ENCODE measurements at regions not wholly inside any gene's neighbourhood (a gene's known extent, or its start where the extent isn't known, plus 50 kb on each side); places are given as distances from the start of the nearest gene placed in this dataset.

DNA sequence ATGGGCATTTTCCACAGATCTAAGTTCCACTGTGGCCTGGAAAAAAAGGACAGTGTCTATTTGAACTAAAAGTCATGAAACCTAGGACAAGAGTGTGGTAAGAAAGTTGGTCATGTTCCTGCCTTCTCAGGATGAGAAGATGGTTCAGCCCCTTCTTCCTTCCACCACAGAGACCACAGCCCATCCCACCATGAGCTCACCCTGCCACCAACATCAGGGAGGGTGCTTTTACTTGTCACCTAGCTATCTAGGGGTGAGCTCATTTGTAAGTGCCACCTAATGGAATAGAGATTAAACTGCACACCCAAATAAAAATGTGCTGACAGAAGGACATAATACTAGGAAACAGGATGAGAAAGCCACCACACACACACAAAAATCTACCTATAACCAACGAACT, 235.9 kb downstream of the SPIN4 start:
- no peak for ATAC-seq (ENCODE audit: low FRiP score in 2 of 2)
- Histone ChIP-seq H3K4me3 (no peak overlapping the region), H3K27ac (no peak overlapping the region), H3K36me3 (no peaks in the 10 kb centered on the region), H3K27me3 (no peaks in the 10 kb centered on the region), H3K4me1 (no peaks in the 10 kb centered on the region), H3K9me3 (no peaks in the 10 kb centered on the region)
- 19 to 25% methylated on average over 1 of the region's 1 CpG for WGBS, 2 donors
- TF ChIP-seq POLR2A (IDR thresholded peaks at IDR 0.05), result no peak
- TF ChIP-seq POLR2AphosphoS5 (IDR thresholded peaks at IDR 0.05), result no peak
- DNase-seq, result no peak

DNA sequence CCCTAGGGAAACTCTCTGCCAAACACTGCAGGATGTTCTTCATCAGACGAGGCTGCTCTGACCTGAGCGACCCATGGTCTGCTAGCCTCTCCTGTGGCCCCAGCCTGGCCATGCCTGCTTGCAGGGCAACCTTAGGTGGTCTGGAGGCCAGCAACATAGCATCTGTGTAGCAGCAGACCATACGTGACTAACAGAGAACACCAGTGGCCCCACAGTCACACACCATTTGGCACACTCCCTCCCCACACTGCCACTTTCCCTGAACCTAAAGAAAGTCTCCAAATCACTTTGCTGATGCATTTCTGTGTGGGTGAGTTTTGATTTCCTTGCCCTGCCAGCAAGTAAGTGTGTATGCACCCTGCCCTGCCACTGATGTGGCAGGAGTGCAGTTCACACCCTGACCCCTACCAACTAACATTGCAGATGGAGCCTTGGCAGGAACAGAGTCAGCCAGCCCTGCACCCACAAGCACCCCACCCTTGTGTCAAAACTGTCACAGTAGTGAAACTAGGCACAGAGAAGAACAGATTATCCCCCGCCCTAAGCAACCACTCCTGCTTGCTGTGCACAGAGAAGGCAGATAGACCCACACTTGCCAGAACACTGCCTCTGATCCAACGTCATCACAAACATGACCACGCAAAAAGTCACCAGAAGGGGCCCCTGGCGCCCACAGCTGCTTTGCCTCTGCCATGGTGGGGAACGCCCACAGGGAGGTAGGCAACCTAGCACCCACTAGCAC, 249.1 kb downstream of the SPIN4 start:
- no peaks in the 10 kb centered on the region for H3K27me3 ChIP-seq
- H3K27ac ChIP-seq, result no peak overlapping the region
- peaks cover 0 to 11% (median 0%) of the 10 kb centered on the region in 4 donors for H3K9me3 ChIP-seq
- H3K36me3 ChIP-seq, result no peaks in the 10 kb centered on the region
- TF ChIP-seq POLR2AphosphoS5 (IDR thresholded peaks at IDR 0.05) (no peak), EP300 (IDR thresholded peaks at IDR 0.05) (no peak), POLR2A (IDR thresholded peaks at IDR 0.05) (no peak)
- TF ChIP-seq, protein P1, sequence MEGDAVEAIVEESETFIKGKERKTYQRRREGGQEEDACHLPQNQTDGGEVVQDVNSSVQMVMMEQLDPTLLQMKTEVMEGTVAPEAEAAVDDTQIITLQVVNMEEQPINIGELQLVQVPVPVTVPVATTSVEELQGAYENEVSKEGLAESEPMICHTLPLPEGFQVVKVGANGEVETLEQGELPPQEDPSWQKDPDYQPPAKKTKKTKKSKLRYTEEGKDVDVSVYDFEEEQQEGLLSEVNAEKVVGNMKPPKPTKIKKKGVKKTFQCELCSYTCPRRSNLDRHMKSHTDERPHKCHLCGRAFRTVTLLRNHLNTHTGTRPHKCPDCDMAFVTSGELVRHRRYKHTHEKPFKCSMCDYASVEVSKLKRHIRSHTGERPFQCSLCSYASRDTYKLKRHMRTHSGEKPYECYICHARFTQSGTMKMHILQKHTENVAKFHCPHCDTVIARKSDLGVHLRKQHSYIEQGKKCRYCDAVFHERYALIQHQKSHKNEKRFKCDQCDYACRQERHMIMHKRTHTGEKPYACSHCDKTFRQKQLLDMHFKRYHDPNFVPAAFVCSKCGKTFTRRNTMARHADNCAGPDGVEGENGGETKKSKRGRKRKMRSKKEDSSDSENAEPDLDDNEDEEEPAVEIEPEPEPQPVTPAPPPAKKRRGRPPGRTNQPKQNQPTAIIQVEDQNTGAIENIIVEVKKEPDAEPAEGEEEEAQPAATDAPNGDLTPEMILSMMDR (IDR thresholded peaks at IDR 0.05), result no peak
- H3K4me1 ChIP-seq, result no peaks in the 10 kb centered on the region
- DNase-seq (no peak), ATAC-seq (ENCODE audit: low FRiP score in 2 of 2) (no peak)
- WGBS, 2 donors, result 67% methylated on average over 8 of the region's 8 CpGs; no CpG with 5 or more reads in 1 of the 2 donors
- no peak overlapping the region for H3K4me3 ChIP-seq

DNA sequence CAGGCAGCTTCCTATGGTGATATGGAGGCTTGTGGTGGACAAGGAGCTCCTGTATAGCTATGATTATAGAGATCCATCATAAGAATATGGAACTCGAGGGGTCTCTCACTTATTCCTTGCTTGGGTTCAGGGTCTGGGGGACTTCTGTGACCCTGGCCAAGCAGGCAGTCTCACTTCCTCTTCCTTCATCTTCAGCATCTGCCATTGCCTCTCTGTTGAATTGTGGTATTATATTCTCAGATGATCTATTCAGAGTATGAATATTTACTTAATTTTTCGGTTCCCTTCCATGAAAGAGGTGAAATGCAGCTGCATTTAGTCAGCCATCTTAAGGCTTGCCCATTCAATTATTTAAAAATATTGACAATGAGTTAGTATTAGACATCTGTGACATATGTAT, 292.9 kb downstream of the SPIN4 start:
- DNase-seq (no peak), ATAC-seq (ENCODE audit: low FRiP score in 2 of 2) (no peak)
- 19 to 28% methylated on average over 2 of the region's 2 CpGs for WGBS, 2 donors
- Histone ChIP-seq H3K4me1 (no peaks in the 10 kb centered on the region), H3K9me3 (peaks cover 0 to 3% (median 0%) of the 10 kb centered on the region in 4 donors), H3K36me3 (no peaks in the 10 kb centered on the region), H3K4me3 (no peak overlapping the region), H3K27ac (no peak overlapping the region), H3K27me3 (no peaks in the 10 kb centered on the region)
- TF ChIP-seq, protein P1 (IDR thresholded peaks at IDR 0.05), result no peak
- TF ChIP-seq POLR2AphosphoS5 (IDR thresholded peaks at IDR 0.05), result no peak
- TF ChIP-seq POLR2A (IDR thresholded peaks at IDR 0.05), result no peak
- TF ChIP-seq EP300 (IDR thresholded peaks at IDR 0.05), result no peak

DNA sequence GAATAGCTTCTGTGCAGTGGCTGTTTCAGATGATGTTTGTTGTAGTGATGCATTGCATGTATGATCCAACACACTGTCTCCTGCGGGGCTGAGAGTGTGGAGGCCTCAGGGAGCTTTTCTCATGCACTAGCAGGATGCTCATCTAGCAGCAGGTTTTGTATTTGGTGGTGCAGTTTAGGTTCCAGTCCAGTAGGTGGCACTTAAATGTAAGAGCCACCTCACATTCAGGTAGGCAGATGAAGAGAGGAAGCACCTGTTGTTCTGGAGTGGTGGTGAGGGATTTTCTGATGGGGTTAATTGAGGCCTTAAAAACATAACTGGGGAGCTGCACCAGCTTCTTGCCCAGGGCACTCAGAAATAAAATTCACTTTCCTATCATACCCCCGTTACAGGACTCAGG, 300.9 kb downstream of the SPIN4 start:
- no peak for DNase-seq

DNA sequence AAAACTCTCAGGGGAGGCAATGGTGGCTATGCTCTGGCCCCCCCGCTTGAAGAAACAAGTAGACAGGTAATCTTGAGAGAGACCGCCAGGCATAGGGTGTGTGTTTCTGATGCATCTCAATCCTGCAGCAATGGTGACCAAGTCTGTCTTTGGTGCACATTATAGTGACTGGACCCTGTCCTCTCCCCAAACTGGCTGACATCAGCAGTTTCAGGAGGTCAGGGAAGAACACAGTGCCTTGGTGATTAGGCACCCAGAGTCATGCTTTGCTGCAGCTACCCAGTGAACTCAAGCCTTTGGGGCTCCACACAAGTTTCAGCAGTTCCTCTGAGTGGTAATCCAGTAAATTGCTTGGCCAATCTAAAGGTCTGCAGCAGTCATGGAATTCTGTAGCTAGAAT, 318.3 kb downstream of the SPIN4 start:
- H3K4me3 ChIP-seq, result no peak overlapping the region
- DNase-seq (no peak), ATAC-seq (ENCODE audit: low FRiP score in 2 of 2) (no peak)
- H3K9me3 ChIP-seq, result no peaks in the 10 kb centered on the region
- TF ChIP-seq POLR2A (IDR thresholded peaks at IDR 0.05) (no peak), POLR2AphosphoS5 (IDR thresholded peaks at IDR 0.05) (no peak), EP300 (IDR thresholded peaks at IDR 0.05) (no peak)
- TF ChIP-seq, protein P1 (IDR thresholded peaks at IDR 0.05), result no peak
- H3K27ac ChIP-seq, result no peak overlapping the region
- 62 to 80% methylated on average over 1 to 2 of the region's 2 CpGs for WGBS, 2 donors
- no peaks in the 10 kb centered on the region for H3K27me3 ChIP-seq
- no peaks in the 10 kb centered on the region for H3K4me1 ChIP-seq
- no peaks in the 10 kb centered on the region for H3K36me3 ChIP-seq

More for the DNA sequence above, 300.9 kb downstream of the SPIN4 start:
- H3K9me3 ChIP-seq, result peaks cover 0 to 4% (median 0%) of the 10 kb centered on the region in 4 donors
- no peak for ATAC-seq (ENCODE audit: low FRiP score in 2 of 2)
- H3K4me3 ChIP-seq, result no peak overlapping the region
- no peaks in the 10 kb centered on the region for H3K27me3 ChIP-seq
- H3K36me3 ChIP-seq, result no peaks in the 10 kb centered on the region
- TF ChIP-seq, protein P1 (IDR thresholded peaks at IDR 0.05), result peak in 1 of 6 experiments; percentile 10
- no peak for TF ChIP-seq POLR2A (IDR thresholded peaks at IDR 0.05)
- no peaks in the 10 kb centered on the region for H3K4me1 ChIP-seq
- H3K27ac ChIP-seq, result no peak overlapping the region
- WGBS, 2 donors, result 43 to 46% methylated on average over 1 to 2 of the region's 2 CpGs

Measured in upper lobe of left lung (tissue), 6 donors.